Astrocyte of the spinal cord (primary cell): ENCODE measurements at regions not wholly inside any gene's neighbourhood (a gene's known extent, or its start where the extent isn't known, plus 50 kb on each side); places are given as distances from the start of the nearest gene placed in this dataset.

Experiments used
- DNase-seq: peaks from one replicate; pipeline ENCODE4 v3.0.0; 2011; ENCODE audit warnings: low read depth, low spot score
- H3K4me3 ChIP-seq: 2 replicates; pipeline ENCODE4 v1.5.1; 2011; ENCODE audit warnings: low read depth, mild to moderate bottlenecking, low read length, moderate library complexity
- CTCF ChIP-seq: IDR thresholded peaks from 2 replicates; pipeline ENCODE4 v1.5.1; 2012; ENCODE audit warnings: low read depth, mild to moderate bottlenecking, low read length, inconsistent platforms
- in situ Hi-C: cut with HindIII; loops from 2 replicates; pipeline ENCODE4 v1.10.0; 2017; ENCODE audit warnings: low sequenced_read_pairs

GRCh38 chr2:88250404-88250803, 80.3 kb downstream of the THNSL2 start:
- TF ChIP-seq CTCF: no peak
- in situ Hi-C loops: no loop called here
- no peak for DNase-seq

GRCh38 chr2:88248280-88248828, 78.2 kb downstream of the THNSL2 start:
- no peak overlapping the region for H3K4me3 ChIP-seq
- no peak for DNase-seq
- no peak for TF ChIP-seq CTCF
- in situ Hi-C loops: no loop called here

More at GRCh38 chr2:88250404-88250803, 80.3 kb downstream of the THNSL2 start:
- no peak overlapping the region for H3K4me3 ChIP-seq

GRCh38 chr2:88247531-88247930, 77.4 kb downstream of the THNSL2 start:
- in situ Hi-C loops: no loop called here
- no peak overlapping the region for H3K4me3 ChIP-seq
- no peak for TF ChIP-seq CTCF
- no peak for DNase-seq

- no peak for TF ChIP-seq CTCF
- no peak overlapping the region for H3K4me3 ChIP-seq
- in situ Hi-C loops: no loop called here
- DNase-seq: no peak
Measured at GRCh38 chr2:88245109-88245508, 75.0 kb downstream of the THNSL2 start.

- no peak overlapping the region for H3K4me3 ChIP-seq
- DNase-seq: no peak
- TF ChIP-seq CTCF: no peak
- in situ Hi-C loops: no loop called here
Measured at GRCh38 chr2:88239781-88240180, 69.6 kb downstream of the THNSL2 start.

GRCh38 chr2:88236666-88237065, 66.5 kb downstream of the THNSL2 start:
- H3K4me3 ChIP-seq: no peak overlapping the region
- no peak for TF ChIP-seq CTCF
- in situ Hi-C loops: no loop called here
- DNase-seq: no peak
